ENCODE measurements at regions not wholly inside any gene's neighbourhood (a gene's known extent, or its start where the extent isn't known, plus 50 kb on each side); places are given as distances from the start of the nearest gene placed in this dataset.

- H3K4me2 ChIP-seq (ENCODE audit: low read length): no peak overlapping the region
- no peaks in the 10 kb centered on the region for H3K4me1 ChIP-seq (ENCODE audit: control insufficient read depth in 1 of 2, insufficient read depth in 2 of 2, low read length in 2 of 2)
- DNase-seq (ENCODE audit: low read depth, low spot score) (no peak), ATAC-seq (no peak)
- H3K9ac ChIP-seq (ENCODE audit: low read length): no peak overlapping the region
- no peaks in the 10 kb centered on the region for H3K36me3 ChIP-seq (ENCODE audit: control insufficient read depth in 1 of 2, insufficient read depth in 2 of 2, low read length in 2 of 2)
- no peaks in the 10 kb centered on the region for H3K27me3 ChIP-seq (ENCODE audit: insufficient read depth, low read length)
- ChIA-PET RAD21 (ENCODE audit: low non-redundant PET in 1 of 2, low total read pairs in 2 of 2, uncharacterized antibody in 2 of 2, unreplicated experiment in 2 of 2) (no interaction called here), CTCF (no interaction called here), POLR2A (no interaction called here)
- H4K20me1 ChIP-seq (ENCODE audit: insufficient read depth): no peaks in the 10 kb centered on the region
- no peak overlapping the region for H3K27ac ChIP-seq (ENCODE audit: low read depth, low read length)
- TF ChIP-seq, protein P1, sequence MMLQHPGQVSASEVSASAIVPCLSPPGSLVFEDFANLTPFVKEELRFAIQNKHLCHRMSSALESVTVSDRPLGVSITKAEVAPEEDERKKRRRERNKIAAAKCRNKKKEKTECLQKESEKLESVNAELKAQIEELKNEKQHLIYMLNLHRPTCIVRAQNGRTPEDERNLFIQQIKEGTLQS (IDR thresholded peaks at IDR 0.05): no peak
- TF ChIP-seq, protein P2, sequence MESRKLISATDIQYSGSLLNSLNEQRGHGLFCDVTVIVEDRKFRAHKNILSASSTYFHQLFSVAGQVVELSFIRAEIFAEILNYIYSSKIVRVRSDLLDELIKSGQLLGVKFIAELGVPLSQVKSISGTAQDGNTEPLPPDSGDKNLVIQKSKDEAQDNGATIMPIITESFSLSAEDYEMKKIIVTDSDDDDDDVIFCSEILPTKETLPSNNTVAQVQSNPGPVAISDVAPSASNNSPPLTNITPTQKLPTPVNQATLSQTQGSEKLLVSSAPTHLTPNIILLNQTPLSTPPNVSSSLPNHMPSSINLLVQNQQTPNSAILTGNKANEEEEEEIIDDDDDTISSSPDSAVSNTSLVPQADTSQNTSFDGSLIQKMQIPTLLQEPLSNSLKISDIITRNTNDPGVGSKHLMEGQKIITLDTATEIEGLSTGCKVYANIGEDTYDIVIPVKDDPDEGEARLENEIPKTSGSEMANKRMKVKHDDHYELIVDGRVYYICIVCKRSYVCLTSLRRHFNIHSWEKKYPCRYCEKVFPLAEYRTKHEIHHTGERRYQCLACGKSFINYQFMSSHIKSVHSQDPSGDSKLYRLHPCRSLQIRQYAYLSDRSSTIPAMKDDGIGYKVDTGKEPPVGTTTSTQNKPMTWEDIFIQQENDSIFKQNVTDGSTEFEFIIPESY (IDR thresholded peaks at IDR 0.05; ENCODE audit: extremely low read depth, insufficient replicate concordance, low read length): no peak
- TF ChIP-seq SIN3A (IDR thresholded peaks at IDR 0.05; ENCODE audit: low read depth) (no peak), YY1 (IDR thresholded peaks at IDR 0.05; ENCODE audit: extremely low read depth, insufficient replicate concordance, low read depth, low read length) (no peak), EZH2phosphoT487 (IDR thresholded peaks at IDR 0.05; ENCODE audit: borderline replicate concordance) (no peak), ZFX (IDR thresholded peaks at IDR 0.05) (no peak), SP1 (IDR thresholded peaks at IDR 0.05; ENCODE audit: low read depth) (no peak), RAD21 (IDR thresholded peaks at IDR 0.05; ENCODE audit: low read depth) (no peak), CEBPB (IDR thresholded peaks at IDR 0.05; ENCODE audit: low read depth) (no peak), JUND (IDR thresholded peaks at IDR 0.05) (no peak), POLR2AphosphoS5 (IDR thresholded peaks at IDR 0.05; ENCODE audit: low read depth, low read length) (no peak), EZH2 (IDR thresholded peaks at IDR 0.05) (no peak), EGR1 (IDR thresholded peaks at IDR 0.05; ENCODE audit: low read depth) (no peak)
- TF ChIP-seq, protein P3, sequence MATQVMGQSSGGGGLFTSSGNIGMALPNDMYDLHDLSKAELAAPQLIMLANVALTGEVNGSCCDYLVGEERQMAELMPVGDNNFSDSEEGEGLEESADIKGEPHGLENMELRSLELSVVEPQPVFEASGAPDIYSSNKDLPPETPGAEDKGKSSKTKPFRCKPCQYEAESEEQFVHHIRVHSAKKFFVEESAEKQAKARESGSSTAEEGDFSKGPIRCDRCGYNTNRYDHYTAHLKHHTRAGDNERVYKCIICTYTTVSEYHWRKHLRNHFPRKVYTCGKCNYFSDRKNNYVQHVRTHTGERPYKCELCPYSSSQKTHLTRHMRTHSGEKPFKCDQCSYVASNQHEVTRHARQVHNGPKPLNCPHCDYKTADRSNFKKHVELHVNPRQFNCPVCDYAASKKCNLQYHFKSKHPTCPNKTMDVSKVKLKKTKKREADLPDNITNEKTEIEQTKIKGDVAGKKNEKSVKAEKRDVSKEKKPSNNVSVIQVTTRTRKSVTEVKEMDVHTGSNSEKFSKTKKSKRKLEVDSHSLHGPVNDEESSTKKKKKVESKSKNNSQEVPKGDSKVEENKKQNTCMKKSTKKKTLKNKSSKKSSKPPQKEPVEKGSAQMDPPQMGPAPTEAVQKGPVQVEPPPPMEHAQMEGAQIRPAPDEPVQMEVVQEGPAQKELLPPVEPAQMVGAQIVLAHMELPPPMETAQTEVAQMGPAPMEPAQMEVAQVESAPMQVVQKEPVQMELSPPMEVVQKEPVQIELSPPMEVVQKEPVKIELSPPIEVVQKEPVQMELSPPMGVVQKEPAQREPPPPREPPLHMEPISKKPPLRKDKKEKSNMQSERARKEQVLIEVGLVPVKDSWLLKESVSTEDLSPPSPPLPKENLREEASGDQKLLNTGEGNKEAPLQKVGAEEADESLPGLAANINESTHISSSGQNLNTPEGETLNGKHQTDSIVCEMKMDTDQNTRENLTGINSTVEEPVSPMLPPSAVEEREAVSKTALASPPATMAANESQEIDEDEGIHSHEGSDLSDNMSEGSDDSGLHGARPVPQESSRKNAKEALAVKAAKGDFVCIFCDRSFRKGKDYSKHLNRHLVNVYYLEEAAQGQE (IDR thresholded peaks at IDR 0.05; ENCODE audit: low read depth): no peak
- TF ChIP-seq, protein P4, sequence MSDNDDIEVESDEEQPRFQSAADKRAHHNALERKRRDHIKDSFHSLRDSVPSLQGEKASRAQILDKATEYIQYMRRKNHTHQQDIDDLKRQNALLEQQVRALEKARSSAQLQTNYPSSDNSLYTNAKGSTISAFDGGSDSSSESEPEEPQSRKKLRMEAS (IDR thresholded peaks at IDR 0.05): no peak
- TF ChIP-seq, protein P5, sequence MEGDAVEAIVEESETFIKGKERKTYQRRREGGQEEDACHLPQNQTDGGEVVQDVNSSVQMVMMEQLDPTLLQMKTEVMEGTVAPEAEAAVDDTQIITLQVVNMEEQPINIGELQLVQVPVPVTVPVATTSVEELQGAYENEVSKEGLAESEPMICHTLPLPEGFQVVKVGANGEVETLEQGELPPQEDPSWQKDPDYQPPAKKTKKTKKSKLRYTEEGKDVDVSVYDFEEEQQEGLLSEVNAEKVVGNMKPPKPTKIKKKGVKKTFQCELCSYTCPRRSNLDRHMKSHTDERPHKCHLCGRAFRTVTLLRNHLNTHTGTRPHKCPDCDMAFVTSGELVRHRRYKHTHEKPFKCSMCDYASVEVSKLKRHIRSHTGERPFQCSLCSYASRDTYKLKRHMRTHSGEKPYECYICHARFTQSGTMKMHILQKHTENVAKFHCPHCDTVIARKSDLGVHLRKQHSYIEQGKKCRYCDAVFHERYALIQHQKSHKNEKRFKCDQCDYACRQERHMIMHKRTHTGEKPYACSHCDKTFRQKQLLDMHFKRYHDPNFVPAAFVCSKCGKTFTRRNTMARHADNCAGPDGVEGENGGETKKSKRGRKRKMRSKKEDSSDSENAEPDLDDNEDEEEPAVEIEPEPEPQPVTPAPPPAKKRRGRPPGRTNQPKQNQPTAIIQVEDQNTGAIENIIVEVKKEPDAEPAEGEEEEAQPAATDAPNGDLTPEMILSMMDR (IDR thresholded peaks at IDR 0.05 in 2 of 3, conservative IDR thresholded peaks at IDR 0.05 in 1 of 3; ENCODE audit: borderline replicate concordance in 1 of 3, insufficient read depth in 1 of 3, low read depth in 2 of 3, low read length in 2 of 3): no peak
- intact Hi-C loops (cut with micrococcal nuclease): loop anchor here (5.0 kb wide), 1 partner anchor 563 kb away; the partner anchor contains the start of gene SPRY2
- no peaks in the 10 kb centered on the region for H3K9me3 ChIP-seq (ENCODE audit: control insufficient read depth in 1 of 2, insufficient read depth in 1 of 2, low read depth in 1 of 2, low read length in 2 of 2)
- H3K79me2 ChIP-seq (ENCODE audit: insufficient read depth, low read length): no peaks in the 10 kb centered on the region
- no peaks in the 10 kb centered on the region for H3K9me2 ChIP-seq (ENCODE audit: insufficient read depth)
- no peak overlapping the region for H3K4me3 ChIP-seq (replicated peaks in 1 of 2; ENCODE audit: low read depth in 1 of 2, low read length in 2 of 2)
- no peak overlapping the region for H2AFZ ChIP-seq (ENCODE audit: low read depth, low read length, poor library complexity, severe bottlenecking)
- BruUV-seq (replicated peaks): no TSS peak
Measured at GRCh38 chr13:79778741-79779460, 297.9 kb downstream of the NDFIP2 start.
